Uterus (tissue), 2 donors: ENCODE measurements at regions not wholly inside any gene's neighbourhood (a gene's known extent, or its start where the extent isn't known, plus 50 kb on each side); places are given as distances from the start of the nearest gene placed in this dataset.

Source experiments
- POLR2A ChIP-seq, 2 donors: fragments of 450-650 bp; IDR thresholded peaks; one replicate each; pipeline ENCODE4 v1.6.1; 2016; ENCODE audit warnings: antibody characterized with exemption in 2 of 2, mild to moderate bottlenecking in 1 of 2, moderate library complexity in 1 of 2
- TF ChIP-seq, protein P1 (sequence below), 4 experiments: fragments of 200-600 bp in 2 of 4; fragments of 450-650 bp in 2 of 4; sonication (generic) in 2 of 4; IDR thresholded peaks; one replicate each; pipeline ENCODE4 v1.5.1; 2016 to 2019; ENCODE audit warnings: antibody characterized with exemption in 4 of 4, mild to moderate bottlenecking in 2 of 4, moderate library complexity in 1 of 4

DNA sequence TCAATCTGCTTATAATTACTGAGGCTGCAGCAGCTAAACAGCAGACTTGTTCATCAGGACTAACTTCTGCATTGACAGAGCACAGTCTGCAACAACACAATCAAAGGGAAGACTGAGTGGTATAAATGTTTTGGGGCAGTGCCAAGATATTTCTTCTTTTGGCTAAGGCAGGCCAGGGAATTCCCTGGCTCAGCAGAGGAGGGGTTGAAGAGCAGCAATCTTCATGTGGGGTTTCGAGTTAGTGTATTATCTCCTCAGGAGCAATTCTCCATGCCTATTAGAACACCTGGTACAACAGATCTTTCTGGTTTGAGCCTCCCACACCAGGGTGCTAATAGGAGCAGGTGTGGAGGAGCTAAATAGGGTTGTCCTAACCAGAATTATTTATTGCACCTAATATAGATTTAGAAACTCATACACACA, 103.0 kb upstream of the STK17B start:
- TF ChIP-seq, protein P1, sequence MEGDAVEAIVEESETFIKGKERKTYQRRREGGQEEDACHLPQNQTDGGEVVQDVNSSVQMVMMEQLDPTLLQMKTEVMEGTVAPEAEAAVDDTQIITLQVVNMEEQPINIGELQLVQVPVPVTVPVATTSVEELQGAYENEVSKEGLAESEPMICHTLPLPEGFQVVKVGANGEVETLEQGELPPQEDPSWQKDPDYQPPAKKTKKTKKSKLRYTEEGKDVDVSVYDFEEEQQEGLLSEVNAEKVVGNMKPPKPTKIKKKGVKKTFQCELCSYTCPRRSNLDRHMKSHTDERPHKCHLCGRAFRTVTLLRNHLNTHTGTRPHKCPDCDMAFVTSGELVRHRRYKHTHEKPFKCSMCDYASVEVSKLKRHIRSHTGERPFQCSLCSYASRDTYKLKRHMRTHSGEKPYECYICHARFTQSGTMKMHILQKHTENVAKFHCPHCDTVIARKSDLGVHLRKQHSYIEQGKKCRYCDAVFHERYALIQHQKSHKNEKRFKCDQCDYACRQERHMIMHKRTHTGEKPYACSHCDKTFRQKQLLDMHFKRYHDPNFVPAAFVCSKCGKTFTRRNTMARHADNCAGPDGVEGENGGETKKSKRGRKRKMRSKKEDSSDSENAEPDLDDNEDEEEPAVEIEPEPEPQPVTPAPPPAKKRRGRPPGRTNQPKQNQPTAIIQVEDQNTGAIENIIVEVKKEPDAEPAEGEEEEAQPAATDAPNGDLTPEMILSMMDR (IDR thresholded peaks at IDR 0.05): no peak
- TF ChIP-seq POLR2A (IDR thresholded peaks at IDR 0.05): no peak
